SK-N-SH (cell line): ENCODE measurements at regions not wholly inside any gene's neighbourhood (a gene's known extent, or its start where the extent isn't known, plus 50 kb on each side); places are given as distances from the start of the nearest gene placed in this dataset.

Experiments
- CTCF ChIP-seq: fragments of 200-600 bp; sonication (generic); IDR thresholded peaks from 2 replicates; pipeline ENCODE4 v1.6.1; 2017; ENCODE audit warnings: antibody characterized with exemption, mild to moderate bottlenecking, moderate library complexity
- GABPA ChIP-seq: IDR thresholded peaks from 2 replicates; pipeline ENCODE4 v1.4.0; 2012; ENCODE audit warnings: low read depth, mild to moderate bottlenecking
- MXI1 ChIP-seq: IDR thresholded peaks from 2 replicates; pipeline ENCODE4 v1.6.1; 2012; ENCODE audit warnings: mild to moderate bottlenecking, low read depth, low read length, improper control_type of control experiment
- PBX3 ChIP-seq: IDR thresholded peaks from 2 replicates; pipeline ENCODE4; 2012
- RAD21 ChIP-seq: IDR thresholded peaks from 2 replicates; pipeline ENCODE4 v1.6.1; 2012; ENCODE audit warnings: mild to moderate bottlenecking, low read length
- TCF12 ChIP-seq: IDR thresholded peaks from 2 replicates; pipeline ENCODE4 v1.4.0; 2012

- no peak for TF ChIP-seq TCF12
- no peak for TF ChIP-seq PBX3
- TF ChIP-seq RAD21 = no peak
- no peak for TF ChIP-seq CTCF
- no peak for TF ChIP-seq GABPA
- no peak for TF ChIP-seq MXI1
Observed at GRCh38 chr12:84764001-84764400, 148.6 kb downstream of the SLC6A15 start.
